ENCODE measurements at regions not wholly inside any gene's neighbourhood (a gene's known extent, or its start where the extent isn't known, plus 50 kb on each side); places are given as distances from the start of the nearest gene placed in this dataset.

GRCh38 chr4:81811562-81812293 lies 340.0 kb upstream of the RASGEF1B start:
- no peak overlapping the region for H2BK15ac ChIP-seq (ENCODE audit: low read length)
- H4K20me1 ChIP-seq (replicated peaks in 1 of 2; ENCODE audit: control insufficient read depth in 1 of 2, insufficient read depth in 2 of 2, low read length in 2 of 2) = no peaks in the 10 kb centered on the region
- ChIA-PET POLR2A (ENCODE audit: partially characterized antibody) (no interaction called here), CTCF (ENCODE audit: partially characterized antibody) (interaction anchor here (0.9 kb wide), 1 partner anchor 20 kb away, joined by 4 read pairs; no protein-coding TSS in a partner anchor)
- H3K79me1 ChIP-seq (ENCODE audit: low read depth, low read length) = no peaks in the 10 kb centered on the region
- H3K9me3 ChIP-seq (ENCODE audit: insufficient read depth in 2 of 2, low read depth in 1 of 2, low read length in 1 of 2) = no peaks in the 10 kb centered on the region
- H2AFZ ChIP-seq (ENCODE audit: low read length) = no peak overlapping the region
- WGBS, 2 experiments (ENCODE audit: extremely low coverage in 1 of 2, insufficient coverage in 1 of 2, insufficient read length in 1 of 2, insufficient replicate concordance in 2 of 2, low coverage in 1 of 2, low lambda C conversion rate in 2 of 2, missing lambda C conversion rate in 1 of 2) = 78% methylated on average over 5 of the region's 5 CpGs; no CpG with 5 or more reads in 1 of the 2 experiments
- H3K4me2 ChIP-seq (ENCODE audit: insufficient read depth in 1 of 2, low read depth in 2 of 2, low read length in 2 of 2) = no peak overlapping the region
- no peak overlapping the region for H2AK5ac ChIP-seq (ENCODE audit: low read depth, low read length)
- no peak overlapping the region for H3K56ac ChIP-seq (replicated peaks; ENCODE audit: insufficient read length, low read depth, low read length)
- no peak overlapping the region for H4K8ac ChIP-seq (ENCODE audit: extremely low read depth, insufficient read depth, low read length)
- H3K4me3 ChIP-seq (ENCODE audit: extremely low read depth in 1 of 4, insufficient read depth in 2 of 4, low read depth in 3 of 4, low read length in 4 of 4) = no peak overlapping the region
- no peak overlapping the region for H3K27ac ChIP-seq (ENCODE audit: low read depth, low read length)
- no peak overlapping the region for H3K4ac ChIP-seq (replicated peaks; ENCODE audit: insufficient read length, low read depth, low read length)
- no peak for DNase-seq (ENCODE audit: low read depth in 1 of 2, low spot score in 2 of 2)
- FAIRE-seq = no peak
- H3K4me1 ChIP-seq (replicated peaks in 1 of 4; ENCODE audit: control insufficient read depth in 3 of 4, insufficient read depth in 4 of 4, low read length in 3 of 4) = no peaks in the 10 kb centered on the region
- no peak overlapping the region for H4K5ac ChIP-seq (ENCODE audit: insufficient read length, low read depth, low read length)
- H3K23me2 ChIP-seq (ENCODE audit: low read depth, low read length) = peaks cover 2% of the 10 kb centered on the region; the same call in 1 of the 2 replicates
- no peak overlapping the region for H3K9ac ChIP-seq (replicated peaks in 1 of 4; ENCODE audit: extremely low read depth in 1 of 4, low read depth in 3 of 4, low read length in 3 of 4)
- H2BK20ac ChIP-seq (ENCODE audit: low read length) = no peak overlapping the region
- H2BK5ac ChIP-seq (ENCODE audit: low read depth, low read length) = no peak overlapping the region
- H3K36me3 ChIP-seq (ENCODE audit: control insufficient read depth in 2 of 4, insufficient read depth in 4 of 4, low read length in 3 of 4) = no peaks in the 10 kb centered on the region
- H3K27me3 ChIP-seq (replicated peaks in 1 of 4; ENCODE audit: control insufficient read depth in 3 of 4, extremely low read depth in 1 of 4, insufficient read depth in 3 of 4, low read length in 3 of 4) = no peaks in the 10 kb centered on the region
- no peak overlapping the region for H4K91ac ChIP-seq (replicated peaks; ENCODE audit: insufficient read length, low read length)
- H3K14ac ChIP-seq (ENCODE audit: insufficient read length) = no peak overlapping the region
- H2BK12ac ChIP-seq (ENCODE audit: low read depth, low read length) = no peak overlapping the region
- H3K79me2 ChIP-seq (ENCODE audit: control insufficient read depth in 1 of 2, insufficient read depth in 2 of 2, low read length in 2 of 2) = no peaks in the 10 kb centered on the region
- H3K18ac ChIP-seq (ENCODE audit: extremely low read depth, low read length) = no peak overlapping the region
- no peak overlapping the region for H2BK120ac ChIP-seq (replicated peaks; ENCODE audit: low read depth, low read length)
- no peak overlapping the region for H3K23ac ChIP-seq (ENCODE audit: insufficient read length)
- TF ChIP-seq SUZ12 (IDR thresholded peaks at IDR 0.05; ENCODE audit: low read length) (no peak), YY1 (IDR thresholded peaks at IDR 0.05; ENCODE audit: low read depth, low read length) (no peak)

Measured in H1 (cell line).